ENCODE measurements at regions not wholly inside any gene's neighbourhood (a gene's known extent, or its start where the extent isn't known, plus 50 kb on each side); places are given as distances from the start of the nearest gene placed in this dataset.

- TF ChIP-seq NFIB (CRISPR knock-in tag; IDR thresholded peaks at IDR 0.05; ENCODE audit: borderline replicate concordance) (no peak), ZNF790 (CRISPR knock-in tag; IDR thresholded peaks at IDR 0.05; ENCODE audit: borderline replicate concordance) (no peak), ZBTB3 (CRISPR knock-in tag; IDR thresholded peaks at IDR 0.05; ENCODE audit: borderline replicate concordance, low read depth) (no peak), PRMT3 (CRISPR knock-in tag; IDR thresholded peaks at IDR 0.05; ENCODE audit: borderline replicate concordance, low read depth) (no peak)
These were observed 1355.1 kb upstream of the SLC39A10 start (continued) for GRCh38 chr2:194301946-194302345.

GRCh38 chr2:194294156-194294555 is 1362.9 kb upstream of the SLC39A10 start:
- BruUV-seq (replicated peaks) = no TSS peak
- H3K79me2 ChIP-seq (ENCODE audit: insufficient read depth, low read length) = no peaks in the 10 kb centered on the region
- ATAC-seq (no peak), FAIRE-seq (no peak), DNase-seq (ENCODE audit: low spot score) (no peak)
- TF ChIP-seq POLR2AphosphoS5 (IDR thresholded peaks at IDR 0.05; ENCODE audit: low read depth, low read length) (no peak), PATZ1 (CRISPR knock-in tag; IDR thresholded peaks at IDR 0.05) (no peak), EP300 (IDR thresholded peaks at IDR 0.05; ENCODE audit: low read depth in 2 of 2, low read length in 2 of 2) (no peak), EP300 (CRISPR knock-in tag; IDR thresholded peaks at IDR 0.05; ENCODE audit: borderline replicate concordance) (no peak), EZH2 (conservative IDR thresholded peaks at IDR 0.05; ENCODE audit: low read depth, low read length) (no peak), MIER2 (CRISPR knock-in tag; IDR thresholded peaks at IDR 0.05) (no peak), KAT8 (CRISPR knock-in tag; IDR thresholded peaks at IDR 0.05) (no peak), HCFC1 (IDR thresholded peaks at IDR 0.05; ENCODE audit: low read depth, low read length) (no peak), ZBTB1 (CRISPR knock-in tag; IDR thresholded peaks at IDR 0.05; ENCODE audit: borderline replicate concordance) (no peak), TEAD3 (CRISPR knock-in tag; optimal IDR thresholded peaks at IDR 0.05; ENCODE audit: borderline replicate concordance) (no peak), TGIF2 (CRISPR knock-in tag; IDR thresholded peaks at IDR 0.05) (no peak), CHD4 (IDR thresholded peaks at IDR 0.05; ENCODE audit: borderline replicate concordance, low read length) (no peak), KDM5B (CRISPR knock-in tag; IDR thresholded peaks at IDR 0.05; ENCODE audit: borderline replicate concordance) (no peak), HIC2 (CRISPR knock-in tag; IDR thresholded peaks at IDR 0.05; ENCODE audit: low read depth) (no peak)
- POLR2A ChIA-PET = no interaction called here
- 0% methylated on average over 1 of the region's 1 CpG for WGBS (ENCODE audit: low lambda C conversion rate)
- no peak overlapping the region for H2AFZ ChIP-seq (ENCODE audit: low read length)
- no peak overlapping the region for H3K27ac ChIP-seq (ENCODE audit: extremely low read length, insufficient read depth, low read length)
- H3K9ac ChIP-seq (ENCODE audit: insufficient read depth, low read depth, low read length) = no peak overlapping the region
- H3K4me1 ChIP-seq (ENCODE audit: insufficient read depth, low read length) = no peaks in the 10 kb centered on the region
- no peaks in the 10 kb centered on the region for H3K27me3 ChIP-seq (ENCODE audit: control insufficient read depth in 1 of 2, insufficient read depth in 2 of 2, low read length in 2 of 2)
- in situ Hi-C loops (cut with HindIII; ENCODE audit: extremely low pct_ligation_motif_present, low pct_unique_long_range_greater_than_20kb) (no loop called here), intact Hi-C loops (cut with micrococcal nuclease; ENCODE audit: unreplicated experiment) (no loop called here)
- no peaks in the 10 kb centered on the region for H4K20me1 ChIP-seq (ENCODE audit: insufficient read depth, low read length)
- H3K4me3 ChIP-seq (replicated peaks in 1 of 3; ENCODE audit: insufficient read depth in 1 of 3, low read depth in 2 of 3, low read length in 3 of 3) = no peak overlapping the region
- H3K36me3 ChIP-seq (replicated peaks in 1 of 2; ENCODE audit: control insufficient read depth in 1 of 2, insufficient read depth in 2 of 2, low read length in 2 of 2) = no peaks in the 10 kb centered on the region
- H3K9me3 ChIP-seq (ENCODE audit: low read length) = no peaks in the 10 kb centered on the region
- no peak overlapping the region for H3K4me2 ChIP-seq (ENCODE audit: low read depth, low read length)
- CTCF ChIA-PET (ENCODE audit: low intra/inter-chr PET ratio, low total read pairs) = no interaction called here
